ENCODE measurements at regions not wholly inside any gene's neighbourhood (a gene's known extent, or its start where the extent isn't known, plus 50 kb on each side); places are given as distances from the start of the nearest gene placed in this dataset.

DNA sequence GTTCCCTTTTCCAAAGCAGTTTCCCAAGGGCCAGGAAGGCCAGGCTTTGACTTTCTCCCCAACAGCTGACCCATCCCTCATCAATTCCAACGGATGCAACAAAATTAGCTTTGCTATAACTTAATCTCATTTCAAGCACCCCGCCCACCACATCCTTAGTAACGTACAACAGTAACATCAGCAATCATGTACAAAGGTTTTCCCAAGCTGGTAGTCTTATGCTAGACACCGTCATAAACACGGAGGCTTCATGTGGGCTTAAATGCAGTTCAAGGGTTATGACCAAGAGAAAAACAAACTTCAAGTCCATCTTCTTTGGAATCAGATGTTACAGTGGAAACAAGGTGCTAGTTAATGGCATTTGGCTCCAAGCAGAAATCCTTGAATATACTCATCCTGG, 66.6 kb downstream of the EOMES start:
- Mint-ChIP-seq H3K4me1 (peaks cover 14% of the 10 kb centered on the region), H3K9me3 (no peaks in the 10 kb centered on the region), H3K36me3 (ENCODE audit: low read depth) (no peaks in the 10 kb centered on the region), H3K27ac (no peak overlapping the region), H3K27me3 (ENCODE audit: low read depth, poor library complexity) (no peaks in the 10 kb centered on the region), H3K4me3 (no peak overlapping the region)
- DNase-seq: no peak
- TF ChIP-seq, protein P1, sequence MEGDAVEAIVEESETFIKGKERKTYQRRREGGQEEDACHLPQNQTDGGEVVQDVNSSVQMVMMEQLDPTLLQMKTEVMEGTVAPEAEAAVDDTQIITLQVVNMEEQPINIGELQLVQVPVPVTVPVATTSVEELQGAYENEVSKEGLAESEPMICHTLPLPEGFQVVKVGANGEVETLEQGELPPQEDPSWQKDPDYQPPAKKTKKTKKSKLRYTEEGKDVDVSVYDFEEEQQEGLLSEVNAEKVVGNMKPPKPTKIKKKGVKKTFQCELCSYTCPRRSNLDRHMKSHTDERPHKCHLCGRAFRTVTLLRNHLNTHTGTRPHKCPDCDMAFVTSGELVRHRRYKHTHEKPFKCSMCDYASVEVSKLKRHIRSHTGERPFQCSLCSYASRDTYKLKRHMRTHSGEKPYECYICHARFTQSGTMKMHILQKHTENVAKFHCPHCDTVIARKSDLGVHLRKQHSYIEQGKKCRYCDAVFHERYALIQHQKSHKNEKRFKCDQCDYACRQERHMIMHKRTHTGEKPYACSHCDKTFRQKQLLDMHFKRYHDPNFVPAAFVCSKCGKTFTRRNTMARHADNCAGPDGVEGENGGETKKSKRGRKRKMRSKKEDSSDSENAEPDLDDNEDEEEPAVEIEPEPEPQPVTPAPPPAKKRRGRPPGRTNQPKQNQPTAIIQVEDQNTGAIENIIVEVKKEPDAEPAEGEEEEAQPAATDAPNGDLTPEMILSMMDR (IDR thresholded peaks at IDR 0.05): no peak

DNA sequence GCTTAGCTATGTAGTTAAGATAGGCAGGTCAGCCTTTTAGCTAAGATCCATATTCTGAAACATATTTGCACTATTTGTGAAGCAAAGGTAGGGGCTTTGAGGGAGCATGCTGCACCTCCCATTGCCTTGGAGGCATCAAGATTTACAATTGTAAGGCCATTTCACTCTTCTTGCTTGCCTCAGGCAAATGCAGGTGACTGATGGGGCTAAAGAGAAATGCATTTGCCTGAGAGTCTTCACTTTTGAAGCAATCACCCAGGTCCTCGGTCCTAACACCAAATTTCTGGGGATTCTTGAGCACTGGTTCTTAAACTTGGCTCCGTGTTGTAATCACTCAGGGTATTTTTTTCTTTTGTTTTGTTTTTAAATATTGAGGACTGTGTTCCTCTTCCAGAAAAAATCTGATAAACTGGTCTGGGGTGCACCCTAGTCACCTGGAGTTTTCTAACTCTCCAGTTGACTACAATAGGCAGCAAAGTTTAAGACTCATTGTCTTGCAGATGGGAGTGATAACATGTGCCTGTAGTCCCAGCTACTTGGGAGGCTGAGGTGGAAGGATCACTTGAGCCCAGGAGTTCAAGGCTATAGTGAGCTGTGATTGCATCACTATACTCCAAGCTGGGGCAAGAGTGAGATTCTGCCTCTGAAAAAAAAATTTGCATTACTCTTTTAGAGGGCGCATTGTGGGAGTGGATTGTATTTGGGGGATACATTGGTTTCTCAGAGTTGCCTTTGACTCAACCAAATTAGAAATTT, 68.1 kb downstream of the EOMES start:
- TF ChIP-seq, protein P1 (IDR thresholded peaks at IDR 0.05): no peak
- no peak overlapping the region for H3K4me3 Mint-ChIP-seq
- peaks cover 14% of the 10 kb centered on the region for H3K4me1 Mint-ChIP-seq
- no peaks in the 10 kb centered on the region for H3K9me3 Mint-ChIP-seq
- H3K27me3 Mint-ChIP-seq (ENCODE audit: low read depth, poor library complexity): peaks cover 4% of the 10 kb centered on the region
- no peaks in the 10 kb centered on the region for H3K36me3 Mint-ChIP-seq (ENCODE audit: low read depth)
- H3K27ac Mint-ChIP-seq: no peak overlapping the region
- no peak for DNase-seq

DNA sequence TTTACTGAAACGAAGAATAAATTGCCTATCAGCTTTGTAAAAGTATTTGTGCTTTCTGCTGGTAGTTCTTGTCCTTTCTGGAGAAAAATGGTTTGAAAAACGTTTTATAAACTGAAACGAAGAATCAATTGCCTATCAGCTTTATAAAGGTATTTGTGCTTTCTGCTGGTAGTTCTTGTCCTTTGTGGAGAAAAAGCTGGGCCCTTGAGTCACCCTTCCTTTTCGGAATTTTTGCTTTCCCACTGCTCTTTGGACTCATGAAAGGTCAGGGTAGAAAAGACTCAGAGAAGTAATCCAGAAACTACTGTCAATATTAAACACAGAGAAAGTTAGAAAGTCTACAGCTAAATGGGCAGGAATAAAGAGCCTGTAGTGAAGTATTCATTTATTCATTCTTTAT, 72.8 kb downstream of the EOMES start:
- no peak overlapping the region for H3K4me3 Mint-ChIP-seq
- H3K36me3 Mint-ChIP-seq (ENCODE audit: low read depth): no peaks in the 10 kb centered on the region
- no peak overlapping the region for H3K27ac Mint-ChIP-seq
- peaks cover 14% of the 10 kb centered on the region for H3K4me1 Mint-ChIP-seq
- TF ChIP-seq, protein P1 (IDR thresholded peaks at IDR 0.05): no peak
- H3K9me3 Mint-ChIP-seq: no peaks in the 10 kb centered on the region
- H3K27me3 Mint-ChIP-seq (ENCODE audit: low read depth, poor library complexity): peaks cover 4% of the 10 kb centered on the region
- no peak for DNase-seq

DNA sequence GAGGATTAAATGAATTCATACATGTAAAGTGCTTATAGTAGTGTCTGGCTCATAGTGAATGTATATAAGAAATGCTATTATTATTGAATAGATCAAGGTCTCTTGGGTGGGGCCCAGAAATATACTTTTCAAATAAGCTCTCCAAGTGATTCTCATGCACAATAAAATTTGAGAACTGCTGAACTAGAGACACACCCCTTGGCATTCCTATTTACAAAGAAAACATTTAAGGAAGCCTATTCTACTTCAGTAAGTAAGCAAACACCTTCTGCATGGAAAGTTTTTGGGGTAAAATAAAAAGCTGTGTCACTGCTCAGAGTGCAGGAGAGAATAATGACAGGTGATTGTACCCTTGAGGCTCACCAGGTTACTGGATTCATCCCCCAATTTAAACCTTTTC, 75.2 kb downstream of the EOMES start:
- H3K27me3 Mint-ChIP-seq (ENCODE audit: low read depth, poor library complexity): peaks cover 7% of the 10 kb centered on the region
- TF ChIP-seq, protein P1 (IDR thresholded peaks at IDR 0.05): no peak
- no peaks in the 10 kb centered on the region for H3K9me3 Mint-ChIP-seq
- DNase-seq: no peak
- H3K4me3 Mint-ChIP-seq: no peak overlapping the region
- no peaks in the 10 kb centered on the region for H3K4me1 Mint-ChIP-seq
- no peak overlapping the region for H3K27ac Mint-ChIP-seq
- no peaks in the 10 kb centered on the region for H3K36me3 Mint-ChIP-seq (ENCODE audit: low read depth)

DNA sequence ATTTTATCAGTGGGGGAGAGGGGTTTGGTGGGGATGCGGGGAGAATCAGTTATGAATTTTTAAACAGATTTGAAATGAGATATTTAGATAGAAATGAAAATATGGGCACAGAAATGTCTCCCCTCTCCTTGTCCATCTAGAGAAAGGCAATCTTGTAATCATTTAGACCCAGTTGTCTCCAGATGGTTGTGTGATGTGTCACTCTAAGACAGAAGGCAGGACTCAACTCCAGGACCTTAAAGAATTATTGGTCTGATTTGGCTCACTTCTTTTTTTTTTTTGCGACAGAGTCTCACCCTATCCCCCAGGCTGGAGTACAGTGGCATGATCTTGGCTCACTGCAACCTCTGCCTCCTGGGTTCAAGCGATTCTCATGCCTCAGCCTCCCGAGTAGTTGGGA, 77.2 kb downstream of the EOMES start:
- TF ChIP-seq, protein P1 (IDR thresholded peaks at IDR 0.05): no peak
- Mint-ChIP-seq H3K36me3 (ENCODE audit: low read depth) (no peaks in the 10 kb centered on the region), H3K27me3 (ENCODE audit: low read depth, poor library complexity) (peaks cover 7% of the 10 kb centered on the region), H3K9me3 (no peaks in the 10 kb centered on the region), H3K4me1 (no peaks in the 10 kb centered on the region), H3K4me3 (no peak overlapping the region), H3K27ac (no peak overlapping the region)
- DNase-seq: no peak

DNA sequence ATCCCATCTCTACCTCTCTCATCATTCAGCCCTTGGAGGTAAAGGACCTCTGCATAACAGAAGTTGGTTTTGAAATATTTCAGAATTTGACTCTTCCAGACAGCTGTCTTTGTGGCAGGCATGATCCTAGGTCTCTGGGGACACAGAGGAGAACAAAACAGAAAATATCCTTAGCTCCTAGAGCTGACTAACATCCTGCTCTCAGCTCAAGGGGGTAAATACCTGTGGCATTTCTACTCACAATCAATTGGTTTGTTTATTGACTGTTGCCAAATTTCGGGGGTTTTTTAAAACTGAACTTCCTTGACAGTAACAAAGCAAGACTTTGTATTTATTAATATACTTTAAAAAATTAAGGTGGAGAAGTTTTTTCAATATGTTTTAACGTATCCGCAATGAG, 78.8 kb downstream of the EOMES start:
- Mint-ChIP-seq H3K9me3 (no peaks in the 10 kb centered on the region), H3K27me3 (ENCODE audit: low read depth, poor library complexity) (peaks cover 3% of the 10 kb centered on the region), H3K36me3 (ENCODE audit: low read depth) (no peaks in the 10 kb centered on the region), H3K4me3 (no peak overlapping the region), H3K4me1 (no peaks in the 10 kb centered on the region), H3K27ac (no peak overlapping the region)
- TF ChIP-seq, protein P1 (IDR thresholded peaks at IDR 0.05): no peak
- DNase-seq: no peak

Data from nephron progenitor cell (in vitro differentiated cells).